ENCODE measurements at regions not wholly inside any gene's neighbourhood (a gene's known extent, or its start where the extent isn't known, plus 50 kb on each side); places are given as distances from the start of the nearest gene placed in this dataset.

GRCh38 chr2:79250656-79251055 lies 91.1 kb upstream of the REG3A start:
- intact Hi-C loops (cut with micrococcal nuclease; ENCODE audit: unreplicated experiment) = no loop called here
- ATAC-seq (no peak), FAIRE-seq (no peak), DNase-seq (ENCODE audit: low spot score) (no peak)
- no peak overlapping the region for H2AFZ ChIP-seq (ENCODE audit: low read length)
- CTCF ChIA-PET (ENCODE audit: low intra/inter-chr PET ratio, low total read pairs) = no interaction called here
- TF ChIP-seq ARID2 (CRISPR knock-in tag; IDR thresholded peaks at IDR 0.05; ENCODE audit: borderline replicate concordance) (no peak), HDAC1 (CRISPR knock-in tag; IDR thresholded peaks at IDR 0.05) (no peak), ZNF550 (CRISPR knock-in tag; IDR thresholded peaks at IDR 0.05; ENCODE audit: borderline replicate concordance) (no peak), ZNF17 (CRISPR knock-in tag; IDR thresholded peaks at IDR 0.05) (no peak), ELF3 (CRISPR knock-in tag; IDR thresholded peaks at IDR 0.05) (no peak), MBD4 (IDR thresholded peaks at IDR 0.05; ENCODE audit: borderline replicate concordance, low read length) (no peak), RARG (CRISPR knock-in tag; IDR thresholded peaks at IDR 0.05; ENCODE audit: low read depth) (no peak), HDAC2 (CRISPR knock-in tag; IDR thresholded peaks at IDR 0.05) (no peak), LBX2 (CRISPR knock-in tag; IDR thresholded peaks at IDR 0.05; ENCODE audit: borderline replicate concordance) (no peak), TGIF2 (CRISPR knock-in tag; IDR thresholded peaks at IDR 0.05) (no peak), DMTF1 (CRISPR knock-in tag; IDR thresholded peaks at IDR 0.05) (no peak), ZNF619 (CRISPR knock-in tag; IDR thresholded peaks at IDR 0.05) (no peak), MXD3 (CRISPR knock-in tag; IDR thresholded peaks at IDR 0.05) (no peak)
- TF ChIP-seq, protein P1, sequence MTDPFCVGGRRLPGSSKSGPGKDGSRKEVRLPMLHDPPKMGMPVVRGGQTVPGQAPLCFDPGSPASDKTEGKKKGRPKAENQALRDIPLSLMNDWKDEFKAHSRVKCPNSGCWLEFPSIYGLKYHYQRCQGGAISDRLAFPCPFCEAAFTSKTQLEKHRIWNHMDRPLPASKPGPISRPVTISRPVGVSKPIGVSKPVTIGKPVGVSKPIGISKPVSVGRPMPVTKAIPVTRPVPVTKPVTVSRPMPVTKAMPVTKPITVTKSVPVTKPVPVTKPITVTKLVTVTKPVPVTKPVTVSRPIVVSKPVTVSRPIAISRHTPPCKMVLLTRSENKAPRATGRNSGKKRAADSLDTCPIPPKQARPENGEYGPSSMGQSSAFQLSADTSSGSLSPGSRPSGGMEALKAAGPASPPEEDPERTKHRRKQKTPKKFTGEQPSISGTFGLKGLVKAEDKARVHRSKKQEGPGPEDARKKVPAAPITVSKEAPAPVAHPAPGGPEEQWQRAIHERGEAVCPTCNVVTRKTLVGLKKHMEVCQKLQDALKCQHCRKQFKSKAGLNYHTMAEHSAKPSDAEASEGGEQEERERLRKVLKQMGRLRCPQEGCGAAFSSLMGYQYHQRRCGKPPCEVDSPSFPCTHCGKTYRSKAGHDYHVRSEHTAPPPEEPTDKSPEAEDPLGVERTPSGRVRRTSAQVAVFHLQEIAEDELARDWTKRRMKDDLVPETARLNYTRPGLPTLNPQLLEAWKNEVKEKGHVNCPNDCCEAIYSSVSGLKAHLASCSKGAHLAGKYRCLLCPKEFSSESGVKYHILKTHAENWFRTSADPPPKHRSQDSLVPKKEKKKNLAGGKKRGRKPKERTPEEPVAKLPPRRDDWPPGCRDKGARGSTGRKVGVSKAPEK (CRISPR knock-in tag; IDR thresholded peaks at IDR 0.05; ENCODE audit: borderline replicate concordance) = no peak
- TF ChIP-seq, protein P2, sequence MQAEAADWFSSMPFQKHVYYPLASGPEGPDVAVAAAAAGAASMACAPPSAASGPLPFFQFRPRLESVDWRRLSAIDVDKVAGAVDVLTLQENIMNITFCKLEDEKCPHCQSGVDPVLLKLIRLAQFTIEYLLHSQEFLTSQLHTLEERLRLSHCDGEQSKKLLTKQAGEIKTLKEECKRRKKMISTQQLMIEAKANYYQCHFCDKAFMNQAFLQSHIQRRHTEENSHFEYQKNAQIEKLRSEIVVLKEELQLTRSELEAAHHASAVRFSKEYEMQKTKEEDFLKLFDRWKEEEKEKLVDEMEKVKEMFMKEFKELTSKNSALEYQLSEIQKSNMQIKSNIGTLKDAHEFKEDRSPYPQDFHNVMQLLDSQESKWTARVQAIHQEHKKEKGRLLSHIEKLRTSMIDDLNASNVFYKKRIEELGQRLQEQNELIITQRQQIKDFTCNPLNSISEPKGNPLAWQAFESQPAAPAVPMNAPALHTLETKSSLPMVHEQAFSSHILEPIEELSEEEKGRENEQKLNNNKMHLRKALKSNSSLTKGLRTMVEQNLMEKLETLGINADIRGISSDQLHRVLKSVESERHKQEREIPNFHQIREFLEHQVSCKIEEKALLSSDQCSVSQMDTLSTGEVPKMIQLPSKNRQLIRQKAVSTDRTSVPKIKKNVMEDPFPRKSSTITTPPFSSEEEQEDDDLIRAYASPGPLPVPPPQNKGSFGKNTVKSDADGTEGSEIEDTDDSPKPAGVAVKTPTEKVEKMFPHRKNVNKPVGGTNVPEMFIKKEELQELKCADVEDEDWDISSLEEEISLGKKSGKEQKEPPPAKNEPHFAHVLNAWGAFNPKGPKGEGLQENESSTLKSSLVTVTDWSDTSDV (CRISPR knock-in tag; IDR thresholded peaks at IDR 0.05) = no peak
- no peak overlapping the region for H3K4me3 ChIP-seq (replicated peaks in 1 of 3; ENCODE audit: insufficient read depth in 1 of 3, low read depth in 2 of 3, low read length in 3 of 3)
- no peaks in the 10 kb centered on the region for H3K36me3 ChIP-seq (replicated peaks in 1 of 2; ENCODE audit: control insufficient read depth in 1 of 2, insufficient read depth in 2 of 2, low read length in 2 of 2)
- H3K9ac ChIP-seq (ENCODE audit: insufficient read depth, low read depth, low read length) = no peak overlapping the region
- BruUV-seq (replicated peaks) = no TSS peak
- H3K4me2 ChIP-seq (ENCODE audit: low read depth, low read length) = no peak overlapping the region
- in situ Hi-C loops (cut with HindIII; ENCODE audit: extremely low pct_ligation_motif_present, low pct_unique_long_range_greater_than_20kb) = no loop called here
- no peaks in the 10 kb centered on the region for H4K20me1 ChIP-seq (ENCODE audit: insufficient read depth, low read length)
- POLR2A ChIA-PET = no interaction called here
- no peak overlapping the region for H3K27ac ChIP-seq (ENCODE audit: extremely low read length, insufficient read depth, low read length)
- no peaks in the 10 kb centered on the region for H3K27me3 ChIP-seq (ENCODE audit: control insufficient read depth in 1 of 2, insufficient read depth in 2 of 2, low read length in 2 of 2)
- H3K9me3 ChIP-seq (ENCODE audit: low read length) = no peaks in the 10 kb centered on the region
- no peaks in the 10 kb centered on the region for H3K4me1 ChIP-seq (ENCODE audit: insufficient read depth, low read length)
- H3K79me2 ChIP-seq (ENCODE audit: insufficient read depth, low read length) = no peaks in the 10 kb centered on the region
- WGBS (ENCODE audit: low lambda C conversion rate) = 9% methylated on average over 5 of the region's 5 CpGs
